ENCODE measurements at regions not wholly inside any gene's neighbourhood (a gene's known extent, or its start where the extent isn't known, plus 50 kb on each side); places are given as distances from the start of the nearest gene placed in this dataset.

- TF ChIP-seq POLR2A (IDR thresholded peaks at IDR 0.05) (no peak), CTCF (IDR thresholded peaks at IDR 0.05) (no peak), EP300 (IDR thresholded peaks at IDR 0.05) (no peak), POLR2AphosphoS5 (IDR thresholded peaks at IDR 0.05) (no peak)
Observed at GRCh38 chr16:63426275-63426870, 1390.1 kb upstream of the CDH8 start.
